Eye (tissue), 1 donor: ENCODE measurements at regions not wholly inside any gene's neighbourhood (a gene's known extent, or its start where the extent isn't known, plus 50 kb on each side); places are given as distances from the start of the nearest gene placed in this dataset.

Experiments
- DNase-seq: peaks from one replicate; pipeline ENCODE4 v3.0.0-alpha.2; 2015

GRCh38 chr16:73521499-73521898 is 473.6 kb upstream of the ZFHX3 start:
- no peak for DNase-seq

- no peak for DNase-seq
These were observed 467.7 kb upstream of the ZFHX3 start for GRCh38 chr16:73515616-73516015.

GRCh38 chr16:73510852-73511251 is 462.9 kb upstream of the ZFHX3 start:
- no peak for DNase-seq

- DNase-seq = no peak
These were observed 458.7 kb upstream of the ZFHX3 start for GRCh38 chr16:73506568-73507056.

- no peak for DNase-seq
These were observed 457.6 kb upstream of the ZFHX3 start for GRCh38 chr16:73505577-73505976.

- DNase-seq = no peak
These were observed 457.0 kb upstream of the ZFHX3 start for GRCh38 chr16:73504591-73505575.

- no peak for DNase-seq
These were observed 455.2 kb upstream of the ZFHX3 start for GRCh38 chr16:73503093-73503492.

- DNase-seq = no peak
These were observed 451.3 kb upstream of the ZFHX3 start for GRCh38 chr16:73499276-73499675.

- no peak for DNase-seq
These were observed 438.0 kb upstream of the ZFHX3 start for GRCh38 chr16:73485880-73486279.

- DNase-seq = peak; percentile 75
These were observed 436.2 kb upstream of the ZFHX3 start for GRCh38 chr16:73483934-73484711.

- peak; percentile 91 for DNase-seq
These were observed 435.3 kb upstream of the ZFHX3 start for GRCh38 chr16:73483076-73483791.

GRCh38 chr16:73482310-73482709 is 434.4 kb upstream of the ZFHX3 start:
- no peak for DNase-seq

- no peak for DNase-seq
These were observed 432.5 kb upstream of the ZFHX3 start for GRCh38 chr16:73480381-73480780.

- no peak for DNase-seq
These were observed 425.8 kb upstream of the ZFHX3 start for GRCh38 chr16:73473713-73474112.

GRCh38 chr16:73464834-73465233 is 416.9 kb upstream of the ZFHX3 start:
- DNase-seq = no peak

GRCh38 chr16:73459586-73459985 is 411.7 kb upstream of the ZFHX3 start:
- DNase-seq = no peak

- no peak for DNase-seq
These were observed 409.9 kb upstream of the ZFHX3 start for GRCh38 chr16:73457851-73458250.

- no peak for DNase-seq
These were observed 401.0 kb upstream of the ZFHX3 start for GRCh38 chr16:73448970-73449369.

GRCh38 chr16:73447846-73448245 is 399.9 kb upstream of the ZFHX3 start:
- no peak for DNase-seq

GRCh38 chr16:73434621-73435020 is 386.7 kb upstream of the ZFHX3 start:
- no peak for DNase-seq

- peak; percentile 33 for DNase-seq
These were observed 385.9 kb upstream of the ZFHX3 start for GRCh38 chr16:73433731-73434307.
